Pancreas (tissue), 10 donors: ENCODE measurements at regions not wholly inside any gene's neighbourhood (a gene's known extent, or its start where the extent isn't known, plus 50 kb on each side); places are given as distances from the start of the nearest gene placed in this dataset.

Experiments used
- ATAC-seq, 4 donors: fragments of 200-7000 bp; cut with Tn5 transposase; one replicate each; pipeline versions ENCODE4 v1.8.0 to v1.9.1; 2020; ENCODE audit warnings: mild to moderate bottlenecking in 4 of 4, moderate library complexity in 4 of 4
- DNase-seq, 6 donors: peaks; one replicate each; pipeline ENCODE4 v3.0.0-alpha.2; 2020
- FAIRE-seq: peaks from 2 replicates; lab custom pipeline; 2012; peaks lifted over from hg19 to GRCh38; lab: Jason Lieb, UNC
- H3K27ac ChIP-seq, 4 donors: fragments of 200-600 bp; sonication (generic); 1 replicate in 3 of 4; 2 replicates in 1 of 4; pipeline versions ENCODE4 v1.5.0 to v1.8.0; 2020
- H3K27me3 ChIP-seq, 4 donors: fragments of 200-600 bp; one replicate each; pipeline ENCODE4 v1.8.0; 2021
- H3K36me3 ChIP-seq, 3 donors: fragments of 200-600 bp; sonication (generic) in 1 of 3; one replicate each; pipeline versions ENCODE4 v1.5.0 to v1.8.0; 2020 to 2021
- H3K4me1 ChIP-seq, 3 donors: fragments of 200-600 bp; one replicate each; pipeline ENCODE4 v1.8.0; 2021
- H3K4me3 ChIP-seq, 4 donors: fragments of 200-600 bp; sonication (generic) in 2 of 4; one replicate each; pipeline versions ENCODE4 v1.5.0 to v1.8.0; 2020 to 2021
- H3K9me3 ChIP-seq, 4 donors: fragments of 200-600 bp; one replicate each; pipeline ENCODE4 v1.8.0; 2021
- WGBS, 2 donors: extraction: QIAGEN DNeasy Blood & Tissue Kit; methylation state at CpG; one replicate each; pipeline ENCODE4 v1.1.7; 2013; 5-methylcytosine and 5-hydroxymethylcytosine counted together
- intact Hi-C, 3 donors: fragments of 100-400 bp; cut with DNase I; formaldehyde crosslinking; loops; one replicate each; pipeline versions ENCODE4 v1.11.1 to v1.14.2; 2022
- TF ChIP-seq, protein P1 (sequence below), 4 donors: fragments of 200-600 bp; sonication (generic) in 3 of 4; IDR thresholded peaks; one replicate each; pipeline versions ENCODE4 v1.5.0 to v1.8.0; 2021; ENCODE audit warnings: antibody characterized with exemption in 4 of 4
- donor health status: healthy with polysubstance abuse.
- donor health status: DM: no; HTN: no; CAD: no; lungs with moderate emphysema.
- donor health status: DM: no; HTN: no; CAD: no.
- donor health status: control.
- donor health status: control.
- donor health status: Bipolar disorder and iron deficiency.
- donor health status: DM: yes; HTN: yes; CAD: no.
- donor health status: DM: no; HTN: no; CAD: no.
- donor health status: DM: no; HTN: no; CAD: no.
- donor health status: DM: yes; HTN: yes; CAD: no.

DNA sequence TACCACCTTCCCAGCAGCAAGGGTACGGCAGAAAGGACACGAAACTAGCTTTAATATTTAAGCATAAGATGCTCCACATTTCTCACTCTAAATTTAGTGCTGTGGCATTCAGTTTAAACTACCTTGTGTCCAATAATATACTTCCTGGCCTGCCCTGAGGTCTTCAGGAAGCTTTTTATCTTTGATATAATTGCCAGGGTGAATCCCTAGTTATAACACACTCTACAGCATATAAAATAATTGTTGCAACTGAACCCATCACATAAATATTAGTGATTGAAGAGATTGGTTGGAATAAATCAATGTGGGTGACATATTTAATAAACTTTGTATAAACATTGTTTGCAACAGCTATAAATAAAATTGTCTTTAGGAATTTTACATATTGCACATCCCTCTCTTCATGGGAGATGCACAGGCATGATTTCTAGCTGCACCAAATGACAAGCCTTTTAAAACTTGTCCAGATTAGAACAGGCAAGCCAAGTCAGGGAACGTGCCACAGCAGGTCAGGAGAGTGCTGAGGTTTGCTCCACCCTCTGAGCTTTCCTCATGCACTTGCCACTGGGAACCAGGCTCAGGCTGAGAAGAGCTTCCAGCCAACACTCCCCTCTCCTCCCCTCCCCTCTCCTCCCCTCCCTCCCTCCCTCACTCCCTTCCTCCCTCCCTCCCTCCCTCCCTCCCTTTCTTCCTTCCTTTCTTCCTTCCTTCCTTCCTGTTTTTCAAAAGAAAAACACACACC lies 623.2 kb upstream of the PKN2 start:
- 60 to 62% methylated on average over 3 of the region's 3 CpGs for WGBS, 2 donors
- no peak for DNase-seq
- no peak for FAIRE-seq
- no peak overlapping the region for H3K4me3 ChIP-seq
- TF ChIP-seq, protein P1, sequence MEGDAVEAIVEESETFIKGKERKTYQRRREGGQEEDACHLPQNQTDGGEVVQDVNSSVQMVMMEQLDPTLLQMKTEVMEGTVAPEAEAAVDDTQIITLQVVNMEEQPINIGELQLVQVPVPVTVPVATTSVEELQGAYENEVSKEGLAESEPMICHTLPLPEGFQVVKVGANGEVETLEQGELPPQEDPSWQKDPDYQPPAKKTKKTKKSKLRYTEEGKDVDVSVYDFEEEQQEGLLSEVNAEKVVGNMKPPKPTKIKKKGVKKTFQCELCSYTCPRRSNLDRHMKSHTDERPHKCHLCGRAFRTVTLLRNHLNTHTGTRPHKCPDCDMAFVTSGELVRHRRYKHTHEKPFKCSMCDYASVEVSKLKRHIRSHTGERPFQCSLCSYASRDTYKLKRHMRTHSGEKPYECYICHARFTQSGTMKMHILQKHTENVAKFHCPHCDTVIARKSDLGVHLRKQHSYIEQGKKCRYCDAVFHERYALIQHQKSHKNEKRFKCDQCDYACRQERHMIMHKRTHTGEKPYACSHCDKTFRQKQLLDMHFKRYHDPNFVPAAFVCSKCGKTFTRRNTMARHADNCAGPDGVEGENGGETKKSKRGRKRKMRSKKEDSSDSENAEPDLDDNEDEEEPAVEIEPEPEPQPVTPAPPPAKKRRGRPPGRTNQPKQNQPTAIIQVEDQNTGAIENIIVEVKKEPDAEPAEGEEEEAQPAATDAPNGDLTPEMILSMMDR (IDR thresholded peaks at IDR 0.05): no peak
- ATAC-seq: peak in 2 of 4 donors; percentile 40 to 43
- no peaks in the 10 kb centered on the region for H3K9me3 ChIP-seq
- no peaks in the 10 kb centered on the region for H3K36me3 ChIP-seq
- no peaks in the 10 kb centered on the region for H3K27me3 ChIP-seq
- no peak overlapping the region for H3K27ac ChIP-seq
- H3K4me1 ChIP-seq: no peaks in the 10 kb centered on the region
- intact Hi-C loops: no loop called here

DNA sequence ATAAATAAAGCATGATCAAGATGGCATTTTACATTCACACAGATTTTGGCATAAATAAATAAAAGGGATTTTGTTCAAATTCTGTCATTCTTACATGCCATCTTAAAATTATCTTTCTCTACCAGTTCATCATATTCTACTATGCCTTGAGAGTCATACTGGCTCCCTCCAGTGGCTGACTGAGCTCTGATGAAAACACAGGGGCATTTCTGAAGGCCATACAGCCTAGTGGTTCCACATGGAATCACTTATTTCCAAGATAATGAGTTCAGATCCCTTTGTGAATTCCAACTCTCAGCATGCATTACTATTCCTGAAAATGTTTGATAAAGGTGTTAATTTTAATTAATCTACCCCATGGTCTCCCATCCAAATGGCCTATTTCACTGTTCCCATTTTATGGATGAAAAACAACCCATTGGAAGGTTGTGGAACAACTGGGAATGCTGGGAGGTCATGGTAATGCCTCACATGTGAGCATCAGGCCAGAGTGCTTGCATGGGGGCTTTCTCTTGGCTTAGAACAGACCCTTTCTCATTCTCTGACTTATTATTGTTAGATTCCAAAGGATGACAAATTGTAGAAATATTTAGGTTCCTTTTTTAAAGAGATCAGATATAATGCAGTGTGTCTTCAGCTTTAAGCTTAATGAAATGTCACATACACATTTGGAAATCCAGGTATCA lies 622.4 kb upstream of the PKN2 start:
- Histone ChIP-seq H3K9me3 (no peaks in the 10 kb centered on the region), H3K4me3 (no peak overlapping the region), H3K27ac (no peak overlapping the region), H3K36me3 (no peaks in the 10 kb centered on the region), H3K4me1 (no peaks in the 10 kb centered on the region), H3K27me3 (no peaks in the 10 kb centered on the region)
- TF ChIP-seq, protein P1 (IDR thresholded peaks at IDR 0.05): peak; percentile 29 to 61 (median 49)
- DNase-seq (peak in 2 of 6 donors; percentile 19 to 59), ATAC-seq (peak; percentile 56 to 94 (median 87)), FAIRE-seq (peak; percentile 45)
- intact Hi-C loops: no loop called here

DNA sequence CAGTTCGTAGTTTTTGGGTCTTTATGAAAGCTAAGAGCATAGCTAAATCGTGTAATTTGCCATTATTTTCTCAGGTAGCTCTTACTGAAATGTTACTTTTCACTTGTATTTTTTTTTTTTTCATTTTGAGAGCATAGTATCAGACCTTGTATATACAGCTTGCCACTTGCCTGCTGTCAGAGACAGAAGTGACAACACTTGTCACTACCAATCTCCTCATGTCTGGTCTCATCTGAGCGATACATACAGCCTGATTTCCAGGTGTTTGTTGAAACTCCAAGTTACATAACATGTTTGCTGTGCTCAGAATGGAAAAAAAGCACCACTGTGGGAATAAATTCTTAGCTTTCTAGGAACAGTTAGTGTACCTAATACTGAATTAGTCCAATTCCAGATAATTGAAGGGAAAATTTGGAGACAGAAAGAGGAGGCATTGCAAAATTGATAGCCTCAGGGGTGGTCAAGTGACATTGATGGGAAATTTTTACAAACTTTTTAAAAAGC lies 621.4 kb upstream of the PKN2 start:
- no peak for DNase-seq
- Histone ChIP-seq H3K36me3 (no peaks in the 10 kb centered on the region), H3K4me3 (no peak overlapping the region), H3K27me3 (no peaks in the 10 kb centered on the region), H3K9me3 (no peaks in the 10 kb centered on the region), H3K27ac (no peak overlapping the region), H3K4me1 (no peaks in the 10 kb centered on the region)
- intact Hi-C loops: no loop called here
- no peak for ATAC-seq
- FAIRE-seq: no peak
- TF ChIP-seq, protein P1 (IDR thresholded peaks at IDR 0.05): no peak
- 67 to 77% methylated on average over 3 of the region's 3 CpGs for WGBS, 2 donors

DNA sequence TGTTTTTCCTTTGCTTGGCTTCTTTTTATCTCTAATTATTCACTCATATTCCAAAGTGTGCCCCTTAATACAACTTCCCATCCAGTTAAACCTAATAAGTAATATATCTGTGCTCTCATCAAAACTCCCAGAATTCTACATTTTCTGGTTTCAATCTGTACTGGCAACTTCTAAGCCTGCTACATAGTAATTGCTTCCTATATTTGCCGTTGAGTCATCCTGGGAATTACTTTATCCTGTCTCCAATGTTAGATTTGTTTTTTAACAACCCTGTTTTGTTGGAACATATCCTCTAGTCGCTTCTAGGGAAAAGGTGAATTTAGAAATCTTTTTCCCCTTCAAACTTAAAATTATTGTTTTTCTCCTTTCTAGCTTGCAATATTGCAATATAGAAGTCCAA lies 620.5 kb upstream of the PKN2 start:
- TF ChIP-seq, protein P1 (IDR thresholded peaks at IDR 0.05): no peak
- WGBS, 2 donors: 60 to 73% methylated on average over 2 of the region's 2 CpGs
- Histone ChIP-seq H3K27me3 (no peaks in the 10 kb centered on the region), H3K9me3 (no peaks in the 10 kb centered on the region), H3K4me3 (no peak overlapping the region), H3K27ac (no peak overlapping the region), H3K36me3 (no peaks in the 10 kb centered on the region), H3K4me1 (no peaks in the 10 kb centered on the region)
- ATAC-seq: no peak
- intact Hi-C loops: no loop called here
- FAIRE-seq: no peak
- DNase-seq: no peak
